ENCODE measurements at regions not wholly inside any gene's neighbourhood (a gene's known extent, or its start where the extent isn't known, plus 50 kb on each side); places are given as distances from the start of the nearest gene placed in this dataset.

DNA sequence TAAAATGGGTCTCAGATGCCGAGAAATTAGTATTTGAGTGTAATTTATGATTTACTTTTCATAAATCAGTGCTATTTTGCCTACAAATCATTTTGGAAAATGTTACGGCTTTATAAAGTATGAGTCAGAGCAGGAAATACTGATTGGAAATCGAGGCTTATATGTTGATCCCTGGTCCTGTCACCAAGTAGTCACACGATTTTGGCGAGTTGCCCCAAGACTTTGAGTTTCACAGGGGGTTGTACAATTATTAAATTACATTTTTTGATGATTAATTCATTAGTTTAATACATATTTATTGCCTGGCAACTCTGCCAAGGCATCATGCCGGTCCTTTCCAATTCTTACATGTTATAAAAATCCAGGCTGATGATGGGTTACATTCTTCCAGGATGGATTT is 443.9 kb upstream of the KLF4 start:
- Histone ChIP-seq H2AFZ (ENCODE audit: insufficient read depth, low read length, poor library complexity) (no peak overlapping the region), H2AK5ac (ENCODE audit: low read length) (no peak overlapping the region), H3K9me3 (ENCODE audit: insufficient read depth, low read depth, low read length) (no peaks in the 10 kb centered on the region), H3K4ac (ENCODE audit: low read depth, low read length) (no peak overlapping the region), H3K23ac (ENCODE audit: low read length) (no peak overlapping the region), H3K9ac (ENCODE audit: low read length) (no peak overlapping the region), H4K12ac (ENCODE audit: low read depth, low read length) (no peak overlapping the region), H3K4me2 (ENCODE audit: low read length) (no peak overlapping the region), H3K79me1 (ENCODE audit: low read length) (no peaks in the 10 kb centered on the region), H4K91ac (ENCODE audit: low read depth, low read length) (no peak overlapping the region), H3K18ac (ENCODE audit: low read length) (no peak overlapping the region), H3K4me1 (ENCODE audit: control insufficient read depth in 1 of 2, insufficient read depth in 2 of 2, low read length in 2 of 2) (no peaks in the 10 kb centered on the region), H4K8ac (ENCODE audit: low read depth, low read length) (no peak overlapping the region), H3K27me3 (ENCODE audit: insufficient read depth, low read length) (no peaks in the 10 kb centered on the region), H3K36me3 (ENCODE audit: control insufficient read depth in 1 of 2, insufficient read depth in 2 of 2, low read length in 2 of 2) (no peaks in the 10 kb centered on the region), H3K14ac (ENCODE audit: low read length) (no peak overlapping the region), H3K27ac (ENCODE audit: low read depth, low read length) (no peak overlapping the region), H2BK120ac (ENCODE audit: insufficient read depth, low read length, poor library complexity) (no peak overlapping the region), H3K79me2 (ENCODE audit: control insufficient read depth, insufficient read depth, low read length, poor library complexity) (no peaks in the 10 kb centered on the region), H2BK12ac (ENCODE audit: low read length) (no peak overlapping the region), H3K4me3 (ENCODE audit: low read depth, low read length) (no peak overlapping the region), H2BK5ac (ENCODE audit: low read depth, low read length, poor library complexity) (no peak overlapping the region)
- no CpG with 5 or more reads among the region's 6 CpGs for WGBS (ENCODE audit: extremely low coverage, insufficient coverage, insufficient read length)
- no peak for DNase-seq

- Histone ChIP-seq H2AFZ (ENCODE audit: insufficient read depth, low read length, poor library complexity) (no peak overlapping the region), H3K27me3 (ENCODE audit: insufficient read depth, low read length) (no peaks in the 10 kb centered on the region), H3K4me3 (ENCODE audit: low read depth, low read length) (no peak overlapping the region), H2BK12ac (ENCODE audit: low read length) (no peak overlapping the region), H4K91ac (ENCODE audit: low read depth, low read length) (no peak overlapping the region), H2AK5ac (ENCODE audit: low read length) (no peak overlapping the region), H3K9me3 (ENCODE audit: insufficient read depth, low read depth, low read length) (no peaks in the 10 kb centered on the region), H3K27ac (ENCODE audit: low read depth, low read length) (no peak overlapping the region), H3K4ac (ENCODE audit: low read depth, low read length) (no peak overlapping the region), H2BK120ac (ENCODE audit: insufficient read depth, low read length, poor library complexity) (no peak overlapping the region), H3K23ac (ENCODE audit: low read length) (no peak overlapping the region), H2BK5ac (ENCODE audit: low read depth, low read length, poor library complexity) (no peak overlapping the region), H3K79me1 (ENCODE audit: low read length) (no peaks in the 10 kb centered on the region), H3K79me2 (ENCODE audit: control insufficient read depth, insufficient read depth, low read length, poor library complexity) (no peaks in the 10 kb centered on the region), H4K8ac (ENCODE audit: low read depth, low read length) (no peak overlapping the region), H3K4me2 (ENCODE audit: low read length) (no peak overlapping the region), H3K18ac (ENCODE audit: low read length) (no peak overlapping the region), H3K36me3 (ENCODE audit: control insufficient read depth in 1 of 2, insufficient read depth in 2 of 2, low read length in 2 of 2) (no peaks in the 10 kb centered on the region), H3K9ac (ENCODE audit: low read length) (no peak overlapping the region), H3K4me1 (ENCODE audit: control insufficient read depth in 1 of 2, insufficient read depth in 2 of 2, low read length in 2 of 2) (no peaks in the 10 kb centered on the region), H3K14ac (ENCODE audit: low read length) (no peak overlapping the region), H4K12ac (ENCODE audit: low read depth, low read length) (no peak overlapping the region)
- WGBS (ENCODE audit: extremely low coverage, insufficient coverage, insufficient read length), result no CpG with 5 or more reads among the region's 5 CpGs
- peak in 1 of 2 donors; percentile 12 for DNase-seq
These were observed 443.5 kb upstream of the KLF4 start for GRCh38 chr9:107933097-107933496.

- Histone ChIP-seq H3K27me3 (ENCODE audit: insufficient read depth, low read length) (no peaks in the 10 kb centered on the region), H4K91ac (ENCODE audit: low read depth, low read length) (no peak overlapping the region), H3K36me3 (ENCODE audit: control insufficient read depth in 1 of 2, insufficient read depth in 2 of 2, low read length in 2 of 2) (no peaks in the 10 kb centered on the region), H3K4me1 (ENCODE audit: control insufficient read depth in 1 of 2, insufficient read depth in 2 of 2, low read length in 2 of 2) (no peaks in the 10 kb centered on the region), H2BK5ac (ENCODE audit: low read depth, low read length, poor library complexity) (no peak overlapping the region), H4K12ac (ENCODE audit: low read depth, low read length) (no peak overlapping the region), H3K79me2 (ENCODE audit: control insufficient read depth, insufficient read depth, low read length, poor library complexity) (no peaks in the 10 kb centered on the region), H2AFZ (ENCODE audit: insufficient read depth, low read length, poor library complexity) (no peak overlapping the region), H3K14ac (ENCODE audit: low read length) (no peak overlapping the region), H2BK12ac (ENCODE audit: low read length) (no peak overlapping the region), H3K23ac (ENCODE audit: low read length) (no peak overlapping the region), H3K9ac (ENCODE audit: low read length) (no peak overlapping the region), H3K4me3 (ENCODE audit: low read depth, low read length) (no peak overlapping the region), H4K8ac (ENCODE audit: low read depth, low read length) (no peak overlapping the region), H2AK5ac (ENCODE audit: low read length) (no peak overlapping the region), H3K9me3 (ENCODE audit: insufficient read depth, low read depth, low read length) (no peaks in the 10 kb centered on the region), H3K18ac (ENCODE audit: low read length) (no peak overlapping the region), H3K27ac (ENCODE audit: low read depth, low read length) (no peak overlapping the region), H3K79me1 (ENCODE audit: low read length) (no peaks in the 10 kb centered on the region), H3K4ac (ENCODE audit: low read depth, low read length) (no peak overlapping the region), H2BK120ac (ENCODE audit: insufficient read depth, low read length, poor library complexity) (no peak overlapping the region), H3K4me2 (ENCODE audit: low read length) (no peak overlapping the region)
- DNase-seq, result peak; percentile 62 to 87
- no CpG with 5 or more reads among the region's 2 CpGs for WGBS (ENCODE audit: extremely low coverage, insufficient coverage, insufficient read length)
These were observed 443.0 kb upstream of the KLF4 start for GRCh38 chr9:107932601-107933000.

DNA sequence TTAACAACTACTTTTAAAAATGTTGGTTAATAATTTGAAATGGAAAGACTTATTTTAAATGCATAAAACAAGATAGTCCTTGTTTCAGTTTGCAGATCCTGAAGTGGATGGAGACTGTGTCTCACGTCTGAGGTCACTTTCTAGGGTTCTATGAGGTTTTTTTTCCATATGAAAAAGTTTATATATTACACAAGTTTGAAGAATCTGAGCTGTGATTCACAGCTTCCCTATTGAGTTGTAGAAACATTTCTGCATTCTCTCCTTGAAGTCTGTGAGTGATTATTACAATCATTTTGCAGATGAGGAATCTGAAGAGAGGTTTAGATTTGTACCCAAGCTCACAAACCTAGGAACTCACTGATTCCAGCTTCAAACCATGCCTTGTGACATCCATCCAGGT is 442.5 kb upstream of the KLF4 start:
- Histone ChIP-seq H3K4ac (ENCODE audit: low read depth, low read length) (no peak overlapping the region), H2BK12ac (ENCODE audit: low read length) (no peak overlapping the region), H2BK5ac (ENCODE audit: low read depth, low read length, poor library complexity) (no peak overlapping the region), H3K4me2 (ENCODE audit: low read length) (no peak overlapping the region), H3K4me1 (ENCODE audit: control insufficient read depth in 1 of 2, insufficient read depth in 2 of 2, low read length in 2 of 2) (no peaks in the 10 kb centered on the region), H2AFZ (ENCODE audit: insufficient read depth, low read length, poor library complexity) (no peak overlapping the region), H2AK5ac (ENCODE audit: low read length) (no peak overlapping the region), H3K9me3 (ENCODE audit: insufficient read depth, low read depth, low read length) (no peaks in the 10 kb centered on the region), H3K79me2 (ENCODE audit: control insufficient read depth, insufficient read depth, low read length, poor library complexity) (no peaks in the 10 kb centered on the region), H3K4me3 (ENCODE audit: low read depth, low read length) (no peak overlapping the region), H3K9ac (ENCODE audit: low read length) (no peak overlapping the region), H4K91ac (ENCODE audit: low read depth, low read length) (no peak overlapping the region), H4K8ac (ENCODE audit: low read depth, low read length) (no peak overlapping the region), H2BK120ac (ENCODE audit: insufficient read depth, low read length, poor library complexity) (no peak overlapping the region), H3K79me1 (ENCODE audit: low read length) (no peaks in the 10 kb centered on the region), H3K23ac (ENCODE audit: low read length) (no peak overlapping the region), H4K12ac (ENCODE audit: low read depth, low read length) (no peak overlapping the region), H3K27me3 (ENCODE audit: insufficient read depth, low read length) (no peaks in the 10 kb centered on the region), H3K36me3 (ENCODE audit: control insufficient read depth in 1 of 2, insufficient read depth in 2 of 2, low read length in 2 of 2) (no peaks in the 10 kb centered on the region), H3K18ac (ENCODE audit: low read length) (no peak overlapping the region), H3K27ac (ENCODE audit: low read depth, low read length) (no peak overlapping the region), H3K14ac (ENCODE audit: low read length) (no peak overlapping the region)
- no CpG with 5 or more reads among the region's 1 CpG for WGBS (ENCODE audit: extremely low coverage, insufficient coverage, insufficient read length)
- DNase-seq, result peak in 1 of 2 donors; percentile 46
